ENCODE measurements at regions not wholly inside any gene's neighbourhood (a gene's known extent, or its start where the extent isn't known, plus 50 kb on each side); places are given as distances from the start of the nearest gene placed in this dataset.

DNA sequence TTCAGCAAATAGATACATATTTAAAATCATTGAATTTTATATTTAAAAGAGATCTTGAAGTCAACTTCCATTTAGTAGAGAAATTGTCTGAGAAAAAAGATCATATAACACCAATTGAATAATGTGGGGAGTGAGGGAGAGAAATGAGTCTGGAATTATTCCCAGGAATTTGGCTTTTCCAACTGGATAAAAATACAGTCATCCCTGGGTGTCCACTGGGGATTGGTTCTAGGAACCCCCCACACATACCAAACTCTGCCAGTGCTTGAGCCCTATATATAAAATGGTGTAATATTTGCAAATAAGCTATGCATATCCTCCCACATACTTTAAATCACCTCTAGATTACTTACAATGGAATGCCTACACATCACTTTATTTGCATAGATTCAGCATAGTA lies 162.8 kb upstream of the SEMA3C start:
- Histone ChIP-seq H3K36me3 (ENCODE audit: control insufficient read depth in 2 of 4, insufficient read depth in 4 of 4, low read length in 3 of 4) (no peaks in the 10 kb centered on the region), H3K79me2 (ENCODE audit: control insufficient read depth in 1 of 2, insufficient read depth in 2 of 2, low read length in 2 of 2) (no peaks in the 10 kb centered on the region), H3K18ac (ENCODE audit: extremely low read depth, low read length) (no peak overlapping the region), H3K9ac (replicated peaks in 1 of 4; ENCODE audit: extremely low read depth in 1 of 4, low read depth in 3 of 4, low read length in 3 of 4) (no peak overlapping the region), H3K27me3 (replicated peaks in 1 of 4; ENCODE audit: control insufficient read depth in 3 of 4, extremely low read depth in 1 of 4, insufficient read depth in 3 of 4, low read length in 3 of 4) (no peaks in the 10 kb centered on the region), H3K79me1 (ENCODE audit: low read depth, low read length) (no peaks in the 10 kb centered on the region), H2BK12ac (ENCODE audit: low read depth, low read length) (no peak overlapping the region), H3K14ac (ENCODE audit: insufficient read length) (no peak overlapping the region), H2BK5ac (ENCODE audit: low read depth, low read length) (no peak overlapping the region), H3K27ac (ENCODE audit: low read depth, low read length) (no peak overlapping the region), H3K4me1 (replicated peaks in 1 of 4; ENCODE audit: control insufficient read depth in 3 of 4, insufficient read depth in 4 of 4, low read length in 3 of 4) (no peaks in the 10 kb centered on the region), H2BK120ac (replicated peaks; ENCODE audit: low read depth, low read length) (no peak overlapping the region), H3K23ac (ENCODE audit: insufficient read length) (no peak overlapping the region), H4K8ac (ENCODE audit: extremely low read depth, insufficient read depth, low read length) (no peak overlapping the region), H2AFZ (ENCODE audit: low read length) (no peak overlapping the region), H4K91ac (replicated peaks; ENCODE audit: insufficient read length, low read length) (no peak overlapping the region), H4K5ac (ENCODE audit: insufficient read length, low read depth, low read length) (no peak overlapping the region), H2BK20ac (ENCODE audit: low read length) (no peak overlapping the region), H3K9me3 (ENCODE audit: insufficient read depth in 2 of 2, low read depth in 1 of 2, low read length in 1 of 2) (peaks cover under 1 to 2% of the 10 kb centered on the region in 2 experiments; a peak in 1 of 4 replicates), H3K56ac (replicated peaks; ENCODE audit: insufficient read length, low read depth, low read length) (no peak overlapping the region), H3K4me2 (ENCODE audit: insufficient read depth in 1 of 2, low read depth in 2 of 2, low read length in 2 of 2) (no peak overlapping the region), H3K4ac (replicated peaks; ENCODE audit: insufficient read length, low read depth, low read length) (no peak overlapping the region), H4K20me1 (replicated peaks in 1 of 2; ENCODE audit: control insufficient read depth in 1 of 2, insufficient read depth in 2 of 2, low read length in 2 of 2) (no peaks in the 10 kb centered on the region), H3K4me3 (ENCODE audit: extremely low read depth in 1 of 4, insufficient read depth in 2 of 4, low read depth in 3 of 4, low read length in 4 of 4) (no peak overlapping the region), H2BK15ac (ENCODE audit: low read length) (no peak overlapping the region), H3K23me2 (ENCODE audit: low read depth, low read length) (no peaks in the 10 kb centered on the region), H2AK5ac (ENCODE audit: low read depth, low read length) (no peak overlapping the region)
- DNase-seq (ENCODE audit: low read depth in 1 of 2, low spot score in 2 of 2) (no peak), FAIRE-seq (no peak)
- TF ChIP-seq SP2 (IDR thresholded peaks at IDR 0.05; ENCODE audit: low read length) (no peak), CREB1 (IDR thresholded peaks at IDR 0.05) (no peak), SIN3A (conservative IDR thresholded peaks at IDR 0.05 in 1 of 2, IDR thresholded peaks at IDR 0.05 in 1 of 2; ENCODE audit: low read depth in 1 of 2, low read length in 2 of 2) (no peak), TEAD4 (IDR thresholded peaks at IDR 0.05; ENCODE audit: low read depth, low read length) (no peak), CTBP2 (IDR thresholded peaks at IDR 0.05; ENCODE audit: borderline replicate concordance, insufficient read depth, insufficient read length, low read length) (no peak), CHD2 (IDR thresholded peaks at IDR 0.05; ENCODE audit: low read length) (no peak), KDM1A (IDR thresholded peaks at IDR 0.05; ENCODE audit: borderline replicate concordance, low read length) (no peak), MAFK (IDR thresholded peaks at IDR 0.05; ENCODE audit: low read depth, low read length) (no peak), HDAC2 (IDR thresholded peaks at IDR 0.05; ENCODE audit: borderline replicate concordance in 1 of 2, low read depth in 2 of 2, low read length in 2 of 2) (no peak), RFX5 (IDR thresholded peaks at IDR 0.05; ENCODE audit: borderline replicate concordance, low read depth, low read length) (no peak)
- ChIA-PET CTCF (ENCODE audit: partially characterized antibody) (no interaction called here), POLR2A (ENCODE audit: partially characterized antibody) (no interaction called here)
